Chondrocyte (in vitro differentiated cells): ENCODE measurements at regions not wholly inside any gene's neighbourhood (a gene's known extent, or its start where the extent isn't known, plus 50 kb on each side); places are given as distances from the start of the nearest gene placed in this dataset.

ENCODE experiments used
- DNase-seq: peaks from one replicate; pipeline ENCODE4 v3.0.0; 2021; ENCODE audit warnings: mixed read lengths, low spot score
- H3K27ac Mint-ChIP-seq: one replicate; pipeline ENCODE4 v1.8.0; 2021; ENCODE audit warnings: mild to moderate bottlenecking, moderate library complexity, mixed read lengths; ENCODE audit not compliant: unreplicated experiment
- H3K27me3 Mint-ChIP-seq: 2 replicates; pipeline ENCODE4 v1.8.0; 2021; ENCODE audit warnings: low read depth, mixed read lengths
- H3K36me3 Mint-ChIP-seq: 2 replicates; pipeline ENCODE4 v1.8.0; 2021; ENCODE audit warnings: low read depth, mixed read lengths
- H3K4me1 Mint-ChIP-seq: 2 replicates; pipeline ENCODE4 v1.8.0; 2021; ENCODE audit warnings: low read depth, mild to moderate bottlenecking, mixed read lengths
- H3K4me3 Mint-ChIP-seq: one replicate; pipeline ENCODE4 v1.8.0; 2021; ENCODE audit warnings: mild to moderate bottlenecking, moderate library complexity, mixed read lengths; ENCODE audit not compliant: unreplicated experiment
- H3K9me3 Mint-ChIP-seq: 2 replicates; pipeline ENCODE4 v1.8.0; 2021; ENCODE audit warnings: low read depth, mixed read lengths
- TF ChIP-seq, protein P1 (sequence below): fragments of 200-600 bp; sonication (generic); IDR thresholded peaks from 2 replicates; pipeline ENCODE4 v1.5.0; 2021; ENCODE audit warnings: antibody characterized with exemption, mild to moderate bottlenecking, moderate library complexity

DNA sequence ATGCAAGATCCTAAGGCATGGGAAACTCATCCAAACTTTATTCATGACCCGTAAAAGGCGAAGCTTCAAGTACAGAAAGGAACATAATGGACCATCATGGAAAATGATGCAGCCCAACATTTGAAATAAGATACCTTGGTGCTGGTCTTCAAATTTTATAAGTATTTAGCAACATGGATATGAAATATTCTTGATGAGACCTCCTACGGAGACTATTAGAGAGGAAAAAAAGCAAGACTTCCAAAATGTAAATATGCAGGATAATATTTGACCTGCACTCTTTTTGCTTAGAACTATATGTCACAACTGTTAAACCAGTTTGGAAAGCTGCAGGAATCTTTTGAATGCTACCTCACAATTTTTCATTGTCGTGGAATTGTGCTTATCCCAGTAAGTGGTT lies 168.8 kb upstream of the ARID2 start:
- Mint-ChIP-seq H3K27ac (no peak overlapping the region), H3K4me1 (no peaks in the 10 kb centered on the region), H3K36me3 (no peaks in the 10 kb centered on the region), H3K4me3 (no peak overlapping the region), H3K9me3 (peaks cover 4% of the 10 kb centered on the region), H3K27me3 (peaks cover 3% of the 10 kb centered on the region)
- TF ChIP-seq, protein P1, sequence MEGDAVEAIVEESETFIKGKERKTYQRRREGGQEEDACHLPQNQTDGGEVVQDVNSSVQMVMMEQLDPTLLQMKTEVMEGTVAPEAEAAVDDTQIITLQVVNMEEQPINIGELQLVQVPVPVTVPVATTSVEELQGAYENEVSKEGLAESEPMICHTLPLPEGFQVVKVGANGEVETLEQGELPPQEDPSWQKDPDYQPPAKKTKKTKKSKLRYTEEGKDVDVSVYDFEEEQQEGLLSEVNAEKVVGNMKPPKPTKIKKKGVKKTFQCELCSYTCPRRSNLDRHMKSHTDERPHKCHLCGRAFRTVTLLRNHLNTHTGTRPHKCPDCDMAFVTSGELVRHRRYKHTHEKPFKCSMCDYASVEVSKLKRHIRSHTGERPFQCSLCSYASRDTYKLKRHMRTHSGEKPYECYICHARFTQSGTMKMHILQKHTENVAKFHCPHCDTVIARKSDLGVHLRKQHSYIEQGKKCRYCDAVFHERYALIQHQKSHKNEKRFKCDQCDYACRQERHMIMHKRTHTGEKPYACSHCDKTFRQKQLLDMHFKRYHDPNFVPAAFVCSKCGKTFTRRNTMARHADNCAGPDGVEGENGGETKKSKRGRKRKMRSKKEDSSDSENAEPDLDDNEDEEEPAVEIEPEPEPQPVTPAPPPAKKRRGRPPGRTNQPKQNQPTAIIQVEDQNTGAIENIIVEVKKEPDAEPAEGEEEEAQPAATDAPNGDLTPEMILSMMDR, result no peak
- no peak for DNase-seq

DNA sequence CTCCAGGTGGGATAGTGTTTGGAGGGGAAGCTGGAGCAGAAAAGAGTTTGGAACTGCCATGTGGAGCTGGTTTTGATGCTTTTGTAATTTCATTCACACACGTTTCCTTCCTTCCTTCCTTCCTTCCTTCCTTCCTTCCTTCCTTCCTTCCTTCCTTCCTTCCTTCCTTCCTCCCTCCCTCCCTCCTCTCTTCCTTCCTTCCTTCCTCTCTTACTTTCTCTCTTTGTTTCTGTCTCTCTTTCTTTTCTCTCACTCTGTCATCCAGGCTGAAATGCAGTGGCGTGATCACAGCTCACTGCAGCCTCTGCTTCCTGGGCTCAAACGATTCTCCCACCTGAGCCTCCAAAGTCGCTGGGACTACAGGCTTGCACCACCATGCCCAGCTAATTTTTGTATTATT lies 168.0 kb upstream of the ARID2 start:
- TF ChIP-seq, protein P1, result no peak
- Mint-ChIP-seq H3K4me1 (no peaks in the 10 kb centered on the region), H3K27me3 (peaks cover 3% of the 10 kb centered on the region), H3K9me3 (peaks cover 4% of the 10 kb centered on the region), H3K27ac (no peak overlapping the region), H3K4me3 (no peak overlapping the region), H3K36me3 (no peaks in the 10 kb centered on the region)
- DNase-seq, result no peak

DNA sequence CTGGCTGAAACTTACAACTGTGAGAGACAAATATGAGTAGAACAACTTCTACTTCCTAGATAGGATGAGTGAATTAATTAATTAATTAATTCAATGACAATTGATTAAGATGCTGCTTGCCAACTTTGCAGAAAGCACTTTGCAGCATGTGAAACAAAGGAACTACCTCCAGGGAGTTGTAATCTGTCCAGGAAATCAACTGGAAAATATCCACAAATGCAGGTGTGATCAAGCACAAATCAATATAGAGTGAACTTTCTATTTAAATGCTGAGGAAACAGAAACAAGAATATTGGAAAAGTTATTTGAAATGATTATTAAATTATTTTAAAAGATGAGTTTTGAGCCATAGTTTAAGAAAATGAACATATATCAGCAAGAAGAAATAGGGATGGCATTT lies 163.9 kb upstream of the ARID2 start:
- TF ChIP-seq, protein P1, result no peak
- DNase-seq, result no peak
- no peak overlapping the region for H3K4me3 Mint-ChIP-seq
- peaks cover 19% of the 10 kb centered on the region for H3K27me3 Mint-ChIP-seq
- H3K27ac Mint-ChIP-seq, result no peak overlapping the region
- H3K36me3 Mint-ChIP-seq, result no peaks in the 10 kb centered on the region
- H3K9me3 Mint-ChIP-seq, result no peaks in the 10 kb centered on the region
- no peaks in the 10 kb centered on the region for H3K4me1 Mint-ChIP-seq

DNA sequence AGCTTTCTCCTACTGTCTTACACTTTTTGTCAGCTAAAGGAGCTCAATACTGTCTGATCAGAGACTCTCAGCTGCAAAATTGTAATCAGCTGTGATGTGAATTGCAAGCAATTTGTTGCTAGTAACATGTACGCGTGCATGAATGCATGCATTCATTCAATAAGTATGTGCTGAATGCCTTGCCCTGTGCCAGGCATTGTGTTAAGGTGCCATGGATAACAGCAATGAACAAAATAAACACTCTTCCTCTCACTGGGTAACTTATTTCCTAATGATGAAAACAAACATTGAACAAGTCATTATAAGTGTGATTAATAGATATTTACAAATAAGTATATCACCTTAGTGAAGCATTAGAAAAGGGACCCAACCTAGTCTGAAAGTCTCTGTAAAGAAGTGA lies 163.2 kb upstream of the ARID2 start:
- Mint-ChIP-seq H3K27me3 (peaks cover 23% of the 10 kb centered on the region), H3K27ac (no peak overlapping the region), H3K4me1 (no peaks in the 10 kb centered on the region), H3K4me3 (no peak overlapping the region), H3K9me3 (no peaks in the 10 kb centered on the region), H3K36me3 (no peaks in the 10 kb centered on the region)
- DNase-seq, result no peak
- TF ChIP-seq, protein P1, result no peak

DNA sequence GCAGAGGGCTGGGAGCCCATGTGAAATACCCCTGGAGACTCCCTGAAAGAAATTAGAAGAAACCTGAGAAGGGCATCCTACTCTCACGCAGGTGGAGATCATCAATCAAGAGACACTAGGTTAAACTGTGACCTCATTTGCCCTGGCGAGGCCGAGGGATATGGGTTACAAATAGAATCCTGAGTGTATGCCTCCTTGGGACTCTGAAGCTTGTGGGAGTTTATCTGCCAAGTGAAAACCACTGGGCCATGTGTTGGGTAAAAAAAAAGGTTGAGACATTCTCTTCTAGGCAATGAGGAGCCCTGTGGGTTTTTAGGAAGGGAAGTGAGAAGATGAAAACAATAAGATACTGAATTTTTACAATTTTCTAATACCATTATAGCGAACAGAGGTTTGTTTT lies 160.7 kb upstream of the ARID2 start:
- Mint-ChIP-seq H3K36me3 (no peaks in the 10 kb centered on the region), H3K4me1 (no peaks in the 10 kb centered on the region), H3K27me3 (peaks cover 26% of the 10 kb centered on the region), H3K4me3 (no peak overlapping the region), H3K9me3 (no peaks in the 10 kb centered on the region), H3K27ac (no peak overlapping the region)
- no peak for DNase-seq
- TF ChIP-seq, protein P1, result no peak
